HG03159 (cell line): ENCODE measurements at regions not wholly inside any gene's neighbourhood (a gene's known extent, or its start where the extent isn't known, plus 50 kb on each side); places are given as distances from the start of the nearest gene placed in this dataset.

Experiments
- ATAC-seq: cut with Tn5 transposase; IDR thresholded peaks from one replicate; pipeline ENCODE4 v1.9.1; 2021; ENCODE audit warnings: mild to moderate bottlenecking, moderate library complexity; ENCODE audit not compliant: unreplicated experiment

DNA sequence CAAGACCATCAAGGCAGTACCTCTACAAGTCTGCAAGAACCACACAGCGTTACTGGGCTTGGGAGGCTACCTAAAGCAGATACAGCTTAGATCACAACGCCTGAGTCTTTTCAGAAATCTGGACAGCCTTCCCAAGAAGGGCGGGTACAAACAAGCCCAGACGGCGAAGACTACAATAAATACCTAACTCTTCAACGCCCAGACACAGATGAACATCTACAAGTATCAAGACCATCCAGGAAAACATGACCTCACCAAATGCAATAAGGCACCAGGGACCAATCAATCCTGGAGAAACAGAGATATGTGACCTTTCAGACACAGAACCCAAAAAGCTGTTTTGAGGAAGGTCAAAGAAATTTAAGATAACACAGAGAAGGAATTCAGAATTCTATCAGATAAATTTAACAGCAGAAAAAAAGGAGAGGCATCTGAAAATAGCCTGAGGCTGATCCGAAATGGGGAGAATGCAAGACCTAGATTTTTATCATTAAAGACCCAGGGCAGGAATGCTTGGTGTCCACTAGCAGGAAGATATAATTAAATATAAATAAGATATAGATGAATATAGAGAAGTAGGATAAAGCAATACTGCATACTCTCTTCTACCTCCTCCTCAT, 131.7 kb upstream of the COL21A1 start:
- no peak for ATAC-seq

DNA sequence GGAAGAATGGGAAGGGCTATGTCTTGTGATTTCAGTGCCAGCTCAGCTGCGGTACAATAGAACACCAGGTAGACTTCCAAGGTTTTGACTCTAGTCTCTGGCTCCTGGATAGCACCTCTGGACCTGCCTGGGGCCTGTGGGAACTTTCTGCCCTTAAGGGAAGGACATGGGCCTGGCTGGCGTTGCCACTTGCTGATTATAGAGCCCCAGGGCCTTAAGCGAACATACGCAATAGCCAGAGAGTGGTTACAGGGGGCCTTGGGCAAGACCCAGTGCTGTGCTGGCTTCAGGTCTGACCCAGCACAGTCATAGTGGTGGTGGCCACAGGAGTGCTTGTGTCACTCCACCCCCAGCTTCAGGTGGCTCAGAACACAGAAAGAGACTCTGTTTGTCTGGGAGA, 131.1 kb upstream of the COL21A1 start:
- ATAC-seq = no peak

DNA sequence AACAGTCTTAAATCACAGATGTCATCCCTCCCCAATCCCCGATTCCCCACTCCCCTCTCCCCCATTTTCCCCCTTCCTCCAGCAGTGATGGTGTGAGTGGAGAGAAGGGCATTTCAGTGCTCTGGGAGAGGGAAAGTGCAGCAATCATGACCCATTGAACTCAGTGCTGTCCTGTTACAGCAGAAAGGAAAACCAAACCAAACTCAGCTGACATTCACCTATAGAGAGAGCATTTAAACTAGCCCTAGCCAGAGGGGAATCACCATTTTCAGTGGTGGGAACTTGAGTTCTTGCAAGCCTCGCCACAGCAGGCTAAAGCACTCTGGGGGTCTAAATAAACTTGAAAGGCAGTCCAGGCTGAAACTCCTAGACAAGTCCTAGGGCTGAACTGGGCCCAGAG, 129.9 kb upstream of the COL21A1 start:
- ATAC-seq = no peak

DNA sequence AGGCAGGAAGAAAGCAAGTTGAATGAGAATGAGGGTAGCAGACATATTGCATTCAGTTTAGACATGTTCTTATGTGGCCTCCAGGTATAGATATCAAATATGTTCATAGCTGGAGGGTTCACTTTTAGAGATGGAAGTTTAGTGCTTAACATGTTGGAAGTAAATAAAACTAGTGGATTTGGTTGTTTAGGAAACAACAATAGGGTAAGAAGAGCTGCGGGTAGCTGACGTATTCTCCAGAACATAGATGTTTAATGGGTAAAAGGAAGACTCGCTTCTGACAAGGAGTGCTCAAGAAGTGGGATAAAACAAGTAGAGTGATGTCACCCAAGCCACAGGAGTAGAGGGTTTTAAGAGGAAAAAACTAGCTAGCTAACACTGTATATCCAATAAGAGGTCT, 128.4 kb upstream of the COL21A1 start:
- ATAC-seq = no peak

DNA sequence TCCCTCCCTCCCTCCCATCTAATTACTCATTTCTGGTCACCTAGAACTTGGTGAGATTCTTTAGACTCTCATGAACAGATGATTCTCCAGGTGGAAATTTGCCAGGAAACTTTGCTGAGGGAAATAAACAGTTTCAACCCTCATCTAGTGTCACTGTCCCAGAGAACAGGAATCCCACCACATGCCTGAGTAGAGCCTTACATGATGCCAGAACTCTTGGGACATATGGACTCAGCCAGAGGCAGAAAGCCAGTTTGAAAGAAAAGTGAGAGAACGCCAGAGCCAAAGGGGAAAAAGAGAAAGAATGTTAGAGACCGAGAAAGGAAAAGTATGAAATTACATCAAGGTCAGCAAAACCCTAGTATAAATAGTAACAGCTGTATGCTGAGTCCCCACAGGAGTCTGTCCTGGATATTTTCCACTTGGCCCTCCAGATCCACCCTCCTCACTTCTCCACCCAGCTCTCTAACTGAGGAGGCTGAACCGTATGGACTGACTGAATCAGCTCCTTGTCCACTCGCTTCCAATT, 127.5 kb upstream of the COL21A1 start:
- ATAC-seq = no peak

DNA sequence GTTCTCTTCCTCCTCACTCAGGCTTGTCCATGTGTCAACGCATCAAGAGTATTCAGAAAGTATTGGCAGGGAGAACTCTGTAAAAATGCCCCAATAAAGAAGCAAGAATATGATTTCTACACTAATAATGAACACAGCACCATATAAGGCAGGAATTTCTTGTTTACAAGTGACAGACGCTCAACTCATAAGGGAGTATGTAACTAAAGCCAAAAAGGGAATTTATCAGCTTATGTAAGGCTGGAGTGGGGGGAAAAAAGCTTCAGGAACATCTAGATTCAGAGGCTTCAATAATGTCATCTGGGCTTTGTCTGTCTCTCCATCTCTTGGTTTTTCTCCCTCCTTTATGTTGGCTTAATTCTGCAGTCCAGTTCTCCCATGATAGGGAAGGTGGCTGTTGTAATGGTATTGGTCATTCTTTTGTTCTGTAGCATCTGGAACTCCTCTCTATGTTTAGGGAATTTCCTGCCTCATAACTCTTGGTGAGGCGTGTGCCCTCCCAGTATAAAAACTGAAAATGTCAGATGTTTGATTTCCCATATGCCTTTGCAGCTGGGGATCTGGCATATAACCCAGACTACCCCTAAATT, 125.1 kb upstream of the COL21A1 start:
- ATAC-seq = no peak

DNA sequence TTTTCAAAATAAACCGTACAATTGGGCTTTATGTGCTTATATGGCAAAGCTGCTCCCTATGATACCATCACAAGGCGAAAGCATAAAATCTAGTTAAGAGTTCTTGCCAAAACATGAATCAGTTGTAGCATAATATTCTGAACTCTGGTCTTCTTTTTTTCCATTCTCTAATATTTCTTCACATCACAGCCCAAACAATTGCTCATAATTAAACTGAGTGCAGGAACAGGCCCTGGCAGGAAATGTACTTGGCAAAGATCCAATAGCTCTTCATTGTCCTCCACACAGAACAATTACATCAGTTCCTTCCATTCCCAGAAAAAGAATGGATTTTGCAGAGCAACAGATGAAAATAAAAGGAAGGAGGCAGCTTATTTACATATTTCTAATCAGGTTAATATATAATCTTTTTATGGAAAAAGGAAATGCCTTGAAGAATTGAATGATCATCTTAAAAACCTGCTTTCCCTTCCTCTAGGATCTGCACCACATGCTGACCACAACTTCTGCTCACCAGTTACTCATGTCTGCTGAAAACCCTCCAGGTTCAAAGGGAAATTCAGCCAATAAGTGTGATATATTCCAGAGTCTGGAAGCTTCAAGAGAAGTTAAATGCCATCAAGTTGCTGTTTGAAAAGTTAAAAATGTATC, 123.3 kb upstream of the COL21A1 start:
- ATAC-seq = peak; percentile 85

DNA sequence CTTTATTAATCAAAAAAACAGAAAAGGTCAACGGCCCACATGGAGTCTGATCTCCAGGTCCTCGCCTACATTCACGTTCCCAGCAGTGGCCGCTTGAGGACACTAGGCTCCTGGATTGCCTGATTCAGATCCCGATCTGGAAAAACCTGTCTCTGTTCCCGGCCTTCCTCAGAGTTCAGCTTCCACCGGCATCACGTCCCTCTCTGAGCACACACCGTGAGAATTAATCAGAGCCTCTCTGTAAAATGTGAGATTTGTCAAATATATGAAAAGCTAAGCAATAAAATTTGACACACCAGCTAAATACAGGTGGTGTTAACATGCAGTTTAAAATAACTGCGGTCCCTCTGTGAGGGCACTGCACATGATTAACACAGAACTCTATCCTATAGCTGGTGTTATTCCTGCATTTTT, 122.8 kb upstream of the COL21A1 start:
- ATAC-seq = no peak

DNA sequence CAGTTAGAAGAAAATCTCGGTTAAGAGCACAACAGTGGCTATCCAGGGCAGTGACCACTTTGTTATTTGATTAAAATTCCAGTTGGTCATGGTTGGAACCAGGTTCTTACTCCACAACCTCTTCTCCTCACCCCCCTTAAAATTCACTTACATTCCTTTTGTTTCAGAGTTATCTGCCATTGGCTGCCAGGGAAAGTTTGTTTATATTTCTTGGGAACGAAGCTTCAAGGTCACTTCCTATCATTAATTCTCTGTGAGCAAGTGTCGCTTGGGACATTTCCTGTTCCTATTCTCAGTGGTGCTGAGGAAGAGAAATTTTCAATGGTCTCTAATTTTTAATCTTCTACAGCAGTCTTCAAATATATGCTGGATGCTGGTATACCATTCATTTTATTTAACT, 121.1 kb upstream of the COL21A1 start:
- no peak for ATAC-seq

DNA sequence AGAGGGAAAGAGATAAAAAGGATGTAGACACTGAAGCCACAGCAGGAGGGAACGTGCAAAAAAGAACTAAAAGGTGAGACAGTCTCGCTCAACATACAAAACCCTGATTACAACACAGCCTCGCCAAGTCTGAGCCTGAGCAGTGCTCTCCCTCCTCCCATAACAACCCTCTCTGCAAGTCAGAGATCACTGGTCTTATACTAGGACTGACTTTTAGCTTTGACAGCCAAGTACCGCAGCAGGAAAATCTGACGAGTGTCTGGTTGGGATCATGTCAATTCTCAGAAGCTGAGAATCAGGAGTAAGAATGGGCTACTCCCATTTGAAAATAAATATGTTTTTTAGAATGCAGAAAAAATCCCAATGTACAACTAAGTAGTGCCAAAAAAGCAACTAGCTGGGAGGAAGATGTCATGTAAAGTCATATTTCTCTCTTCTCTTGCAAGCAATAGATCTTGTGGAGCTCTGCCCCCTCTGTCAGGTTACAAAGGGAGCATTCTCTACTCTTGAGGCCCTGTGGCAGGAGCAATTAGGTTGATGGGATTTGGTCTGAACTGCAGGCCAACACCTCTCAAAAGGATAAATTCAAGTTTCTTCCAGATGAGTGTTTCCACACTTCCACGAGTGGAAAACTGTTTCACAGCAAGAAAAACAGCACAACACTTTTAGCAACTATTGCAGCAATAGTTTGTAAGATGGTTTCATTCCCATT, 118.9 kb upstream of the COL21A1 start:
- no peak for ATAC-seq

DNA sequence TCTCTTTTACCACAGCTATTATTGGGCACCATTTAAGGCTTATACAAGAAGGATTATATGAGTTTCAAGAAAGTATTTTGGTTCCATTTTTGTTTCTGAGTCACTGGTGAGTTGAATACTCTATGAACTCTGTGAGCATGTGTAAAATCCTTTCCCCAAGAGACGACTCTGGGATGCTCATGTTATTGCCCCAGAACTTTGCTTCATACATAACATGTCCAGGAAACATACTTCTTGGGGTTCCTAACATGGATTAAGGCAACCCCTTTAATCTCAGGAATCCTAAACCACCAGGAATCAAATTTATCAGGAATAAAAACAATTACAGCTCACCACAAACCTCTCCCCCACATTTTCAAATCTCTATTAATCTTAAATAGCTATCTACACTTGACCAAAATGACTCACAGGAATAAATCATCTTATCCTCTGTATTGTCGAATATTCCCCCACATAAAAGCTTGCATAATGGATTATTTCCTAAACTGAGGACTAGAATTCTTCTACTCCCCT, 117.5 kb upstream of the COL21A1 start:
- ATAC-seq = no peak

DNA sequence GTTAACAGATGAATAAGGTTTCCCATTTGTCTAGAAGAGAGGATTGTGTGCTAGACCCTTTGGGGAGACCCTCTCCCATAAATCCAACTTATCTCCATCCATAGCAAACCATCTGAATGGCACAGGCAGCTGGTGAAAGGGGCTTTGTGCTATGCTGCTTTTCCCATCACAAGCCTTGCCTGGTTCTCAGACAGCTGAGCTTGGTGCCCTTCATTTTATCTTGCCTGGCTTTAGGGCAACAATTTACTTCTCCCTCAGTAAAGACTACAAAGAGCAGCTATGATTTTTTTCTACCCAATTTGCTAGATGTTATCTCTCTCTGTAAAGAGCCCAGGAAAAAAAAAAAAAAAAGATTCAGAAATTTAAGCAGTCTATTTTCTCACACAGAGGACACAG, 117.0 kb upstream of the COL21A1 start:
- ATAC-seq = no peak

DNA sequence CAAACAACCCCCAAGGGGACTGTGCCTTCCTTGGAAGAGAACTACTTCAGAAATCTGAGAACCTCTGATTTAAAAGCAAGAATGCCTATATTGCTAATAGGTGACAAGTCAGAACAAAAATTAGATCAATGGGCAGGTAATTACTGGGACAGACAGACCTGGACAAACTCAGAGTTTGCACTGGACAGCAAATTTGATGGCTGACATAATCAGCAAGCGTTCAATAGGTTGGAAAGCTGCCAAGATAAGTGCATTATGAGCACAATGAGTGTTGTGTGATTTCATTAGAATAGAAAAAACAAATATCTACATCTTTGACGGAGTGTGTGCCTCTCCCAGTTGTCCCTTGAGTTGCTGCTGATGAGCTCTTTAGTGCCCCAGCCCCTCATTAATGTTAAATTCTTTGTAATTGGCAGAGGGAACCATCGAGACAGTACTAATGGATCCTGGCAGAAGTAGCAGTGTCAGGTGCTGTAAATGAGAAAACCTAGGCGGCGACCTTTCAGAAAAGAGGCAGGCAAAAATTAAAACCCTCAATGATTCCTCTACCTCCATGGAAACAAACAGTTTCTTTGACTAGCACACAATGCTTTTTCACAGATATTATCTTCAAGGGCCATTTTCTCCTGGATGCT, 116.5 kb upstream of the COL21A1 start:
- ATAC-seq = no peak

DNA sequence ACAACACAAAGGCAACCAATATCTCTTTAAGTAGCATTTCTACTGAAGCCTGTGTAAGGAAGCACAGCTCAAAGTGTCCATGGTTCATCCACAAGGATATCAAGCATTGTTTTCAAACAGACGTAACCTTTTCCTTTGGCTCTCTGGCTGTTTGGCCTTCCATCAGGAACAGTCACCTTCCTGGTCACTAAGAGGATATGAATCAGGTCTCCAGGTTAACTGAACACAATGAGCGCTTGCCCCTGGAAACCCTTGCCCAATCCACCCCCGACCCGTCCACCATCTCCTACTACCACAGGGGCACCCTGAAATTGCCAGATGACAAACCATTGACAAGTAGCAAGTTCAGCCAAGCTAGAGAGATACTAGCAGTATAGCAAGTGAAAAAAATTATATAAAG, 114.4 kb upstream of the COL21A1 start:
- no peak for ATAC-seq

DNA sequence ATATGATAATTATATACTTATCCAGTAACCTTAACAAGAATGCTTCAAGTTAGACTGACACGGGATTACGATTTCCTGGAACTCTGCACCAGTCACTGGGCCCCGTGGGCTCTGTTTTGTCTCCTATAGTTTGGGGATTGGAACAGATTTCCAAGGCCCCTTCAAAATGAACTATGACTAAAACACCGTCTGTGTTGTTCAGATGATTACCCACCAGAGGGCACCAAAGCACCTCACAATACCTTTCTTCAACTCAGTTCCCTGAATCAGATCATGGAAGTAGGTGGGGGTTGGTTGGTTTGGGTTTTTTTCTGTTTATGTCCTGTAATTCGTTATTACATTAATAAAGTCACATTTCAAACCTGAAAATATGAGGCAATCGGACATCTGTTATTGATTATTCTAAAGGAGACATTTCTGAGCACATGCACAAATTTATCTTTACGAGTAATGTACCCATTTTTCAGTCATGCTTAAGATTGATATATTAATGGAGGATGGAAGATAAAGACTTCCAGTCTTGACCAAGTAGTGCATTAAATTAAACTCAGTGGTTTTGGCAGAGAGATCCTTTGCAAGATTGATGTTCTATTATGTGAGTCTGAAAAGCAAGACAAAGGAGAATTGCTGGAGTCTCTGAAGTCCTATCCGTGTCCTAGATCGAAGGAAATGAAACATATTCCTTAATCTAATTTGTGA, 112.0 kb upstream of the COL21A1 start:
- peak; percentile 87 for ATAC-seq

DNA sequence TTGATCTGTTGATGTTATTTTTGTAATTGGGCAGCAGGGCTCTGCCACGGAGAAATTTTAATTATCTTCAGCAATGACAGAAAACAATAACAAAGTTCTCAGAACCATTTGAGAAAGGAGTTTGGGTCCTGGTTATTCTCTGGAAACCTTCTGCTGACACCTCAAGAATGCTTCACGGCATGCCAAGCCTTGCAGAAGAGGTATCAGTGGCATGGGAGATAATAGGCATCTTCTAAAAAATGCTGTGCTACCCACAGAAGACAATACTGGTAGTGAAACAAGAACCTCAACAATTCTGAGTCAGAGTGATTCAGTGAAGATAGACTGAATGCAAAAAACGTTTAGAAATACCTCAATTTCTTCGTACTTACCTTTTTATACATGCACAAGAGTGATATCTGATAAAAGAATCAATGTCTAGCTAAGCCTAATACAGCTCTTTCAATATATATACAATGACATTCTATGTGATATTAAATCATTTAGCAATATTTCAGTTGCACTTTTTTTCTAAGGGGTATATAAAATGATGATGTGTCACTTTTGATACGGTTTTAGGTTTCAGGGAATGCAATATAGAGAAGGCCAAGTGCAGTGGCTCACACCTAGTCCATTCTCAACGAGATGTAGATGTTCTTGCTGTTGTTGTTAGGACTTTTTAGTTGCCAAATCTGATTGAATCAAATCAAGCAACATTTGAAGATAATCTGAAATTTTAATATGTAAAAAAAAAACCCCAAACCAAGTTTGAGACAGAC, 110.4 kb upstream of the COL21A1 start:
- no peak for ATAC-seq

DNA sequence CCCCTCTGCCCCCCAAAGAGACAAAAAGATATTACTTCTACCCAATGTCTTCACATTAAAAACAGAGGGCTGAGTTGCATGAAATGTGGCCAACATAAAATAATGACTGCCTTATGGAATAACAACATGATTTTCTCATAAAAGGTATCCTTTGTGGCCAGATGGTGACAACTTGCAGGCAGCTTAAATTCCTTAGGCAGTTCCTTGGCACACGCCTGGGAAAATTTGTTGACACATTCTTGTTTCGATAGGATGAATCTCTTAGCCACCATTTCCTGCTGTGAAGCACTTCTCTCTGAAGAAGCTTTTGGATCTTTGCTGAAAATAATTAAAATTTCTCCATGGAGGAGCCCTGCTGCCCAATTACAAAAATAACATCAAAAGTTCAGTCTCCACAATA, 109.0 kb upstream of the COL21A1 start:
- no peak for ATAC-seq

DNA sequence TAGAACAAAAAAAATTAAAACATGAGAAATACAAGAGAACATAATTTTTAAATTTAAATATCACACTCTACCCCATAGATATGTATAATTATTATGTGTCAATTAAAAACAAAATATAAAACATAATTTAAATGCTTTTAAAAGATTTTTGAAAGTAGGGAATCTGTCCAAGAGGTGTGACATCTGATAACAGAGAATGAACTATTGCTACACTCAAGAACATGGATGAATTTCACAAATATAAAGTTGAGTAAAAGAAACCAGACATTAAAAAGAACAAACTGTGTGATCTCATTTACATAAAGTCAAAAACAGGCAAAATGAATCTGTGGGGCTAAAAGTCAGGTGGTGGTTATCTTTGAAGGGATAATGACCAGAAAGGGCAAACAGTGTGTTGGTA, 106.5 kb upstream of the COL21A1 start:
- ATAC-seq = no peak

DNA sequence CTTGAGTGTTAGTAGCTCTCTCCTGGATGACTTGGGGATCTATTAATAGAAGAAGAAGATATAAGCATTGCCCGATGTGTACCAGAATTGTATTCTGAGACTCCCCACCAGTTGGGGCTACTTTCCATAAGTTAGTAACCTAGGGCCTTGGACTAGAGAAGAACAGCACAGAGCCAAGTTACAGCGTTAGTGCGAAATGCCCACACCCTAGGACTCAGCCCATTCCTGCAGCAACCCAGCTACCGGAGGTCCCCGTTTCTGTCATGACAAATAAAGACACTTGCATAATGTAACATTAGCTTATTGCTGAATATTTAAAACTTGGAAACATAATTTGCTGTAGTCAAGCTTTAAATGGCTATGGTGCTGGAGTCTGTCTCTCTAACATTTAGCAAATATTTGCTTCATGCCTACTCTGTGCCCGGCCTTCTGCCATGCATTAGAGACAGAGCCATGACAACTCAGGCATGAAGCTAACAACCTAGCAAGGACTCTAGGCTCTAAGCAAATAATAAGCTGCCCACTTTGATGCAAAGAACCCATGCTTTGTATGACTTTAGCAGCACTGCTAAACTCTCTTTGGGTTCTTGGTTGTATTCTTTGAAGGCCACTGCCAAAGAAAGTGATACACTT, 103.4 kb upstream of the COL21A1 start:
- no peak for ATAC-seq
